ENCODE measurements at regions not wholly inside any gene's neighbourhood (a gene's known extent, or its start where the extent isn't known, plus 50 kb on each side); places are given as distances from the start of the nearest gene placed in this dataset.

DNA sequence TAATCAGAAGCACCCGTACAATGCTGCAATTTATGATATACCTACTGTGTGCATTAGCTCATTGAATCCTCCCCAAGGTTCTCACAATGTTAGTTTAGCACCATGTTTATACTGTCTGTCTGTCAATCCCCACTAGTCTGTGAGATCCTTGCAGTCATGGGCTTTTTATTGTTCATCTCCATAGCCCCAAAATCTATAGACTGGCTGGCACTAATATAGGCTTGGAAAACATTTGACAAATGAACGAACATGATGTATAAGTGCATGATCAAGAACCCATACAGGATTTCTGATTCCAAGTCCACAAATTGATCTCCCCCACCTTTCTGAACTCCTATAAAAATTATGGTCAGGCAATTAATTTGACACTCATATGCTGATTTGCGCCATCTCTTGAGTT is 290.0 kb downstream of the OMA1 start:
- Histone ChIP-seq H3K79me2 (ENCODE audit: insufficient read depth, low read length) (no peaks in the 10 kb centered on the region), H3K36me3 (ENCODE audit: insufficient read depth, low read length) (no peaks in the 10 kb centered on the region), H4K20me1 (ENCODE audit: insufficient read depth, low read length) (no peaks in the 10 kb centered on the region), H3K4me2 (ENCODE audit: insufficient read depth, low read length) (no peak overlapping the region), H3K4me3 (ENCODE audit: low read depth in 1 of 2, low read length in 2 of 2) (no peak overlapping the region), H3K4me1 (ENCODE audit: insufficient read depth, low read length) (no peaks in the 10 kb centered on the region), H3K9ac (ENCODE audit: low read depth, low read length) (no peak overlapping the region), H3K9me3 (ENCODE audit: insufficient read depth, low read length, severe bottlenecking) (no peaks in the 10 kb centered on the region), H3K27me3 (ENCODE audit: insufficient read depth, low read length, poor library complexity) (no peaks in the 10 kb centered on the region), H3K27ac (ENCODE audit: low read length) (no peak overlapping the region), H2AFZ (ENCODE audit: low read depth, low read length) (no peak overlapping the region)
- ATAC-seq (ENCODE audit: insufficient read depth, low read depth) (no peak), DNase-seq (no peak)
- TF ChIP-seq CTCF (IDR thresholded peaks at IDR 0.05; ENCODE audit: borderline replicate concordance, extremely low read depth, low read length, poor library complexity, severe bottlenecking): no peak
- no peak for TF ChIP-seq EZH2 (IDR thresholded peaks at IDR 0.05; ENCODE audit: borderline replicate concordance, low read depth, low read length, severe bottlenecking)

GRCh38 chr1:58256041-58256440 is 290.5 kb downstream of the OMA1 start:
- H3K36me3 ChIP-seq (ENCODE audit: insufficient read depth, low read length): no peaks in the 10 kb centered on the region
- no peak overlapping the region for H3K27ac ChIP-seq (ENCODE audit: low read length)
- no peak for DNase-seq
- H2AFZ ChIP-seq (ENCODE audit: low read depth, low read length): no peak overlapping the region
- no peak for ATAC-seq (ENCODE audit: insufficient read depth, low read depth)
- TF ChIP-seq CTCF (IDR thresholded peaks at IDR 0.05; ENCODE audit: borderline replicate concordance, extremely low read depth, low read length, poor library complexity, severe bottlenecking) (no peak), EZH2 (IDR thresholded peaks at IDR 0.05; ENCODE audit: borderline replicate concordance, low read depth, low read length, severe bottlenecking) (no peak)
- no peak overlapping the region for H3K4me3 ChIP-seq (ENCODE audit: low read depth in 1 of 2, low read length in 2 of 2)
- no peaks in the 10 kb centered on the region for H4K20me1 ChIP-seq (ENCODE audit: insufficient read depth, low read length)
- H3K9me3 ChIP-seq (ENCODE audit: insufficient read depth, low read length, severe bottlenecking): no peaks in the 10 kb centered on the region
- H3K4me2 ChIP-seq (ENCODE audit: insufficient read depth, low read length): no peak overlapping the region
- no peaks in the 10 kb centered on the region for H3K4me1 ChIP-seq (ENCODE audit: insufficient read depth, low read length)
- H3K27me3 ChIP-seq (ENCODE audit: insufficient read depth, low read length, poor library complexity): no peaks in the 10 kb centered on the region
- H3K9ac ChIP-seq (ENCODE audit: low read depth, low read length): no peak overlapping the region
- H3K79me2 ChIP-seq (ENCODE audit: insufficient read depth, low read length): no peaks in the 10 kb centered on the region

GRCh38 chr1:58255192-58255591 is 291.3 kb downstream of the OMA1 start:
- no peaks in the 10 kb centered on the region for H3K27me3 ChIP-seq (ENCODE audit: insufficient read depth, low read length, poor library complexity)
- H3K27ac ChIP-seq (ENCODE audit: low read length): no peak overlapping the region
- no peaks in the 10 kb centered on the region for H3K9me3 ChIP-seq (ENCODE audit: insufficient read depth, low read length, severe bottlenecking)
- no peak overlapping the region for H3K4me3 ChIP-seq (ENCODE audit: low read depth in 1 of 2, low read length in 2 of 2)
- no peaks in the 10 kb centered on the region for H3K79me2 ChIP-seq (ENCODE audit: insufficient read depth, low read length)
- no peak for DNase-seq
- H3K4me1 ChIP-seq (ENCODE audit: insufficient read depth, low read length): no peaks in the 10 kb centered on the region
- no peak overlapping the region for H2AFZ ChIP-seq (ENCODE audit: low read depth, low read length)
- no peak overlapping the region for H3K4me2 ChIP-seq (ENCODE audit: insufficient read depth, low read length)
- no peaks in the 10 kb centered on the region for H4K20me1 ChIP-seq (ENCODE audit: insufficient read depth, low read length)
- H3K36me3 ChIP-seq (ENCODE audit: insufficient read depth, low read length): no peaks in the 10 kb centered on the region
- TF ChIP-seq EZH2 (IDR thresholded peaks at IDR 0.05; ENCODE audit: borderline replicate concordance, low read depth, low read length, severe bottlenecking) (no peak), CTCF (IDR thresholded peaks at IDR 0.05; ENCODE audit: borderline replicate concordance, extremely low read depth, low read length, poor library complexity, severe bottlenecking) (no peak)
- no peak for ATAC-seq (ENCODE audit: insufficient read depth, low read depth)
- no peak overlapping the region for H3K9ac ChIP-seq (ENCODE audit: low read depth, low read length)

Data from DND-41 (cell line).